C4-2B (cell line): ENCODE measurements at regions not wholly inside any gene's neighbourhood (a gene's known extent, or its start where the extent isn't known, plus 50 kb on each side); places are given as distances from the start of the nearest gene placed in this dataset.
"Not testable (repeated sequence)": the region's sequence is repeated elsewhere in the genome, so short reads cannot be mapped to it uniquely, and the experiment has no call there.

Experiments
- CTCF ChIP-seq: fragments of 450-650 bp; conservative IDR thresholded peaks from 2 replicates; pipeline ENCODE4 v1.5.1; 2017; ENCODE audit warnings: mild to moderate bottlenecking
- ZFX ChIP-seq: fragments of 450-650 bp; IDR thresholded peaks from 2 replicates; pipeline ENCODE4 v1.6.1; 2017

DNA sequence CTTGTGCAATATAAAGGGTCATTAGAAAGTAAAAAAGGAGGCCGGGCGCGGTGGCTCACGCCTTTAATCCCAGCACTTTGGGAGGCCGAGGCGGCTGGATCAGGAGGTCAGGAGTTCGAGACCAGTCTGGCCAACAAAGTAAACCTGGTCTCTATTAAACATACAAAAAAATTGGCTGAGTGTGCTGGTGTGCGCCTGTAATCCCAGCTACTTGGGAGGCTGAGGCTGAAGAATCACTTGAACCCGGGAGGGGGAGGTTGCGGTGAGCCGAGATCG lies 102.8 kb upstream of the TMPRSS2 start:
- not testable (repeated sequence) for TF ChIP-seq CTCF, ZFX
